Retinal pigment epithelial cell (primary cell): ENCODE measurements at regions not wholly inside any gene's neighbourhood (a gene's known extent, or its start where the extent isn't known, plus 50 kb on each side); places are given as distances from the start of the nearest gene placed in this dataset.

ENCODE experiments used
- DNase-seq: peaks from one replicate; pipeline ENCODE4 v3.0.0-alpha.2; 2010; ENCODE audit warnings: low read depth
- H3K4me3 ChIP-seq: 2 replicates; pipeline ENCODE4 v1.5.1; 2011; ENCODE audit warnings: mild to moderate bottlenecking, low read length, control low read depth, moderate library complexity
- TF ChIP-seq, protein P1 (sequence below): conservative IDR thresholded peaks from 2 replicates; pipeline ENCODE4 v1.5.1; 2011; ENCODE audit warnings: low read depth, low read length, control low read depth, inconsistent platforms

DNA sequence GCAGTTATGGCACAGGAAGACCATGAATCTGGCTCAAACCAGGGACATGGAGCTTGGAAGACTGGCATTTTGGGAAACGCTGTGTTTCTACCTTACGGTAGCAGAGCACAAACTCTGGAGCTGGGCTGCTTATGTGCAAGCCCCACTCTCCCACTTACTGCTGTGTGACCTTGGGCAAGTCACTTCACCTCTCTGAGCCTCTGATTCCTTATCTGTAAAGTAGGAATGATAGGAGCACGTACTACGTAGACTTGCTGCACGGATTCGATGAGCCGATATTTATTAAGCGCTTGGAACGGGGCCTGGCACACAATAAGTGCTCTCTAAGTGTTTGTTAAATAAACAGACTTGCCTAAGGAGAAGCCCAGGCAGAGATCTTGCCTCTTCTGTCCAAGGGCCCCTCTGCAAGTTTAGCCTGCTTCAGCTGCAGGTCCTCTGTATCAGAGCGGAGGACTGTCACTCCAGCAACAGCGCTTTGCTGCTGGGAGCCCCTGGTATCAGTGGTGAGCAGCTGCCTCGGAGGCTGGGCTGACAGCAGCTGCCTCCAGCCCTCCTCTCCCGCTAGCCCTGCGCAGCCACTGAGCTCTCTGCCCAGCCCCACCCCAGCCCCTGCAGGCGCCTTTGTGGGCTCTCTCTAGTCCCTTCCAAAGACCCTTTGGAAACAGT is 96.9 kb upstream of the ANO1 start:
- no peak for DNase-seq
- TF ChIP-seq, protein P1, sequence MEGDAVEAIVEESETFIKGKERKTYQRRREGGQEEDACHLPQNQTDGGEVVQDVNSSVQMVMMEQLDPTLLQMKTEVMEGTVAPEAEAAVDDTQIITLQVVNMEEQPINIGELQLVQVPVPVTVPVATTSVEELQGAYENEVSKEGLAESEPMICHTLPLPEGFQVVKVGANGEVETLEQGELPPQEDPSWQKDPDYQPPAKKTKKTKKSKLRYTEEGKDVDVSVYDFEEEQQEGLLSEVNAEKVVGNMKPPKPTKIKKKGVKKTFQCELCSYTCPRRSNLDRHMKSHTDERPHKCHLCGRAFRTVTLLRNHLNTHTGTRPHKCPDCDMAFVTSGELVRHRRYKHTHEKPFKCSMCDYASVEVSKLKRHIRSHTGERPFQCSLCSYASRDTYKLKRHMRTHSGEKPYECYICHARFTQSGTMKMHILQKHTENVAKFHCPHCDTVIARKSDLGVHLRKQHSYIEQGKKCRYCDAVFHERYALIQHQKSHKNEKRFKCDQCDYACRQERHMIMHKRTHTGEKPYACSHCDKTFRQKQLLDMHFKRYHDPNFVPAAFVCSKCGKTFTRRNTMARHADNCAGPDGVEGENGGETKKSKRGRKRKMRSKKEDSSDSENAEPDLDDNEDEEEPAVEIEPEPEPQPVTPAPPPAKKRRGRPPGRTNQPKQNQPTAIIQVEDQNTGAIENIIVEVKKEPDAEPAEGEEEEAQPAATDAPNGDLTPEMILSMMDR, result no peak
- H3K4me3 ChIP-seq, result no peak overlapping the region

DNA sequence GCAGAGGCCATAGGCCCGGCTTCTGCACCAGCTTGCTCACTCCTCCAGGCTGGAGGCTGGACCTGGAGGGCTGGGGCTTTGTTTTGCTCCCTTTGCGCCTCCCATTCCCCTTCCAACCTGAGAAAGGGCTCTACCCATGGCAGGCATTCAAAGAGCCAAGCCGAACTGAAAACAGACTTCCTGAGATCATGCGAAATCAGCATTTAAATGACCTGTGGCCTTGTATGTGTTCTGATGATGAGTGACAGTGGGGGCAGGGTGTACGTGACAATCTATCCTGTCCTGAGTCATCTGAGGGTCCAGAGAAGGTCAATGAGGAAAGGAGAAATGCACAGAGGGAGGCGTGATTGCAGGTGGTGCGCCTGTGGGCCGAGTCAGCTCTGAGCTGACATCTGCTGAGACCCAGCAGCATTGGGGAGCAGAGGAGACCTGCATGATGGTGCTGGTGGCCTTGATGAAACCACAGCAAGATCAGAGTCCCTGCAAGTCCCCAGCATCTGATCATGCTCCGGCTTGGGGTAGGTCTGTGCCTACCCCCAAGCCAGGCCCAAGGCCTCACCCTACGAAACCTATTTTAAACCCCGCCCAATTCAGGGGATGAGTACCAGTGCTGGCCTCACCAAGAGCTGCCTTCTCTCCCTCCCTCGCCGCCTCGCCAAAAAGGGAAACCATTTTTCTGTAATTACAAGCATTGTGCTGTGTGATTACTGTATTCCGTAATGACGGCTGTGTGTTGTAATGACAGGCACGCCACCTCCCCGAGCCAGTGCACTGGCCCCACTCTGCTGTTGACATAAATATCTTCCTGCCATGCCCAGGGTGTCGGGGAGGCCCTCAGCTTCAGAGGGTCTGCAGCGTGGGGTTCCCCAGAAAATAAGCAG is 95.2 kb upstream of the ANO1 start:
- no peak overlapping the region for H3K4me3 ChIP-seq
- DNase-seq, result no peak
- TF ChIP-seq, protein P1, result no peak

DNA sequence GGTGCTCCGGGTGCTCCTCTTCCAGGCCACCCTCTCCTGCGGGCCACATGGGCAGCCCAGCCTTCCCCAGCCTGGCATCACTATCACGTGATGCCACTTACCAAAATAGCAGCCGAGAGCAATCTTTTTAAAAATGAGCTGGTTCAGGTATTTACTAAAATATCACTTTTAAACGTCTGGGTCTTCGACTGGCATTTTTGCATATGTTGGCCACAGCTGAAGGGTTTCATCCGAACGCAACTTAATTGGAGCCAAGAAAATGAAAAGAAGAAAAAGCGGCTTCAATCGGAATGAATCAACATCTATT is 94.6 kb upstream of the ANO1 start:
- DNase-seq, result no peak
- TF ChIP-seq, protein P1, result no peak
- H3K4me3 ChIP-seq, result no peak overlapping the region

DNA sequence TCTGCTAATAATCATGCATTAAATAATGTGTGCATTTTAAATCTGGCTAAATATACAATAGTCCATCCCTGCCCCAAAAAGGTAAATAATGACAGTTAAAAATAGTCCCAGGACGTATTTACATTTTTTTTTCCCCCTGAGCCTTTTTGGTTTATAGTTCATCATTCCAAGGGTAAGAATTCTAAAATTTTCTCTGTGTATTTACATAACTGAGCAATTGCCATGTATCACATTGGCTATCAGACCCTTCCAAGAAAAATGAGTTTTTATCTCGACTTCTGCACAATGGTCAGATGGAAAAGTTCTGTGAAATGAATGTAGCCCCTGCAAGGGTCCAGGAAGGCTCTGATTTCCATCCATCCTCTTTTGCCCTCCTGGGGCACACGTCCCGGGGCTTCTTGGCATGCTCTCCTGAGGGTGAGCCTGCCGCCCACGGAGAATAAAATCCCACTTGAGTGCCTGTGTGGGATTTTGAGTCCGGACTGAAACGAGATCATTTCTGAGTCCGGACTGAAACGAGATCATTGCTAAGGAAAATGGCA is 94.1 kb upstream of the ANO1 start:
- H3K4me3 ChIP-seq, result no peak overlapping the region
- DNase-seq, result no peak
- TF ChIP-seq, protein P1, result no peak

DNA sequence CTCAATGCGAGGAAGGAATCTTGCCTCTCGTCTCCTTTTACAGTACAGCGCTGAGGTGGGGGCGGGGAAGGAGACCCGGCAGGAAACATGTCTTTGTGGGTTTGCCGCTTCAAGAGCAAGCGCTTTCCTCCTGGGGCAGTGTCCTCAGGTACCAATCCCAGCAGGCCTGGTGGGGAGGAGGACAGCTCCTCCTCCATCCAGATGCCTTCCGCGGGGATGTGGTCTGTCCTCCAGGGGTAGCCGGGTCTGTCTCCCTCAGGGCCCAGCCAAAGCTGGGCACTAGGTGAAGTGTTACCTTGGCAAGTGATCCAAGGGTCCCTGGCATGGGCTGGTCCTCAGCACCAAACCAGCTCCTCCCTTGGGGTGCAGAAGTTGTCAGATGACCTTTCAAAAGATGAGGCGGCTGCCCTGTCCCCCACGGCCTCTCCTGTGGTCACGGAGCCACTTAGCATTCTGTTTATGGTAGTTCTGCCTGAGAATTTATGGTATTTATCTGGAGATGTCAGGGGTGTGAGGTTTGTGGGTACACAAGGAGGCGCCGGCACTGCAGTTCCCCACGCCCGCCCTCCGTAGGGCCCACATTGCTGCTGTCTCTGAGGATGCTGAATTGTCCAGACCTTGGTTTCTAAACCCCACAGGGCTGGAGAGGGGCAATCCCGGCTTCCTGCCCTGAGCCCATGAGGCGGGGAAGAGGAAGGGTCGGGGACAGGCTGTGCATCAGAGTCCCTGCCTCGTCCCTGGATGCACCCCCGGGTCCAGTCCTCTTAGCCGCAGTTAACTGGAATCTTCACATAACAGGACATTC is 93.5 kb upstream of the ANO1 start:
- no peak overlapping the region for H3K4me3 ChIP-seq
- no peak for DNase-seq
- TF ChIP-seq, protein P1, result no peak

DNA sequence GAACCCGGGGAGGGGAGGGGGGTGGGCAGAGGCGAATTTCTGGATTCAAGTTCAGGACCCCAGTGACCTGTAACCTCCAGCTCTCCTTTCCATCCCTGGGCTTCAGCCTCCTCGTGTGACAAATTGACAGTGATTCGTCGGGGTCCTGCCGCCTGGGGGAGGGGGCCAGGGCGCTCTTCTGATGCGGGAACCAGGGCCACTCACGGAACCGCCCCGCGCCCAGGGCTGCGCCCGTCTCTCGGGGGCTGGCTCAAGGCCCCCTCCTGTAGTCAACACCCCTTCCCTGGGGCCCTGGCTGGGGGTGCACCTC is 92.8 kb upstream of the ANO1 start:
- H3K4me3 ChIP-seq, result no peak overlapping the region
- DNase-seq, result no peak
- TF ChIP-seq, protein P1, result no peak
